Gastrocnemius medialis (tissue), 4 donors: ENCODE measurements at regions not wholly inside any gene's neighbourhood (a gene's known extent, or its start where the extent isn't known, plus 50 kb on each side); places are given as distances from the start of the nearest gene placed in this dataset.

Experiments used
- ATAC-seq, 2 donors: fragments of 150-250 bp; one replicate each; pipeline ENCODE4 v1.9.1; 2016
- DNase-seq, 2 donors: peaks; one replicate each; pipeline ENCODE4 v3.0.0-alpha.2; 2019
- H3K27ac ChIP-seq, 4 donors: fragments of 200-600 bp; sonication (generic); 1 replicate in 1 of 4; 2 replicates in 3 of 4; pipeline ENCODE4 v1.5.1; 2016 to 2018; ENCODE audit warnings: mild to moderate bottlenecking in 2 of 4, moderate library complexity in 1 of 4
- H3K27me3 ChIP-seq, 3 donors: fragments of 200-600 bp; sonication (generic) in 2 of 3; 1 replicate in 1 of 3; 2 replicates in 2 of 3; pipeline versions ENCODE4 v1.5.1 to v1.6.0; 2016 to 2019; ENCODE audit warnings: mild to moderate bottlenecking in 1 of 3, moderate library complexity in 1 of 3
- H3K36me3 ChIP-seq, 2 donors: fragments of 200-600 bp; sonication (generic) in 1 of 2; one replicate each; pipeline ENCODE4 v1.5.1; 2017 to 2018
- H3K4me1 ChIP-seq, 2 donors: fragments of 200-600 bp; sonication (generic) in 1 of 2; one replicate each; pipeline ENCODE4 v1.5.1; 2016 to 2017; ENCODE audit warnings: mild to moderate bottlenecking in 2 of 2
- H3K4me3 ChIP-seq, 4 donors: fragments of 200-600 bp; sonication (generic) in 3 of 4; 1 replicate in 1 of 4; 2 replicates in 3 of 4; pipeline ENCODE4 v1.5.1; 2016 to 2019; ENCODE audit warnings: mild to moderate bottlenecking in 2 of 4
- H3K9me3 ChIP-seq, 3 donors: fragments of 200-600 bp; sonication (generic) in 2 of 3; 1 replicate in 1 of 3; 2 replicates in 2 of 3; pipeline ENCODE4 v1.5.1; 2016 to 2019
- CTCF ChIP-seq, 5 experiments: fragments of 450-650 bp in 3 of 5; fragments of 200-600 bp in 2 of 5; sonication (generic) in 2 of 5; IDR thresholded peaks in 4 of 5; conservative IDR thresholded peaks in 1 of 5; 1 replicate in 4 of 5; 2 replicates in 1 of 5; pipeline ENCODE4 v1.5.1; 2016 to 2019; ENCODE audit warnings: antibody characterized with exemption in 5 of 5, mild to moderate bottlenecking in 3 of 5, moderate library complexity in 3 of 5
- POLR2A ChIP-seq, 2 donors: fragments of 450-650 bp; IDR thresholded peaks; one replicate each; pipeline ENCODE4 v1.6.1; 2017; ENCODE audit warnings: antibody characterized with exemption in 2 of 2, mild to moderate bottlenecking in 2 of 2, moderate library complexity in 2 of 2
- in situ Hi-C, 4 donors: fragments of 200-750 bp; cut with MboI; loops; one replicate each; pipeline versions ENCODE4 v1.15.0 to v1.8.0; 2017; ENCODE audit warnings: low sequenced_read_pairs in 4 of 4
- intact Hi-C: fragments of 100-400 bp; cut with DNase I; formaldehyde crosslinking; loops from one replicate; pipeline ENCODE4 v1.15.1; 2023; ENCODE audit warnings: low total_unique reads

GRCh38 chr3:94416768-94417167 is 353.9 kb downstream of the NSUN3 start:
- no peak for TF ChIP-seq CTCF (IDR thresholded peaks at IDR 0.05 in 4 of 5, conservative IDR thresholded peaks at IDR 0.05 in 1 of 5)
- TF ChIP-seq POLR2A (IDR thresholded peaks at IDR 0.05) = no peak
- ATAC-seq (no peak), DNase-seq (no peak)
- H3K36me3 ChIP-seq = no peaks in the 10 kb centered on the region
- no peaks in the 10 kb centered on the region for H3K27me3 ChIP-seq
- in situ Hi-C loops = no loop called here
- H3K4me1 ChIP-seq = no peaks in the 10 kb centered on the region
- H3K27ac ChIP-seq = no peak overlapping the region
- no peaks in the 10 kb centered on the region for H3K9me3 ChIP-seq
- intact Hi-C loops = no loop called here
- no peak overlapping the region for H3K4me3 ChIP-seq

- no peak overlapping the region for H3K27ac ChIP-seq
- ATAC-seq = no peak
- no peak for TF ChIP-seq CTCF (IDR thresholded peaks at IDR 0.05 in 4 of 5, conservative IDR thresholded peaks at IDR 0.05 in 1 of 5)
- no peak for TF ChIP-seq POLR2A (IDR thresholded peaks at IDR 0.05)
- in situ Hi-C loops = no loop called here
- DNase-seq = no peak
- no peak overlapping the region for H3K4me3 ChIP-seq
- H3K4me1 ChIP-seq = no peaks in the 10 kb centered on the region
- intact Hi-C loops = no loop called here
- H3K27me3 ChIP-seq = no peaks in the 10 kb centered on the region
- H3K36me3 ChIP-seq = no peaks in the 10 kb centered on the region
- no peaks in the 10 kb centered on the region for H3K9me3 ChIP-seq
Observed at GRCh38 chr3:94417963-94418455, 355.1 kb downstream of the NSUN3 start.

- no peak overlapping the region for H3K27ac ChIP-seq
- no peaks in the 10 kb centered on the region for H3K27me3 ChIP-seq
- DNase-seq (no peak), ATAC-seq (no peak)
- H3K4me3 ChIP-seq = no peak overlapping the region
- in situ Hi-C loops (no loop called here), intact Hi-C loops (no loop called here)
- H3K36me3 ChIP-seq = no peaks in the 10 kb centered on the region
- no peaks in the 10 kb centered on the region for H3K4me1 ChIP-seq
- TF ChIP-seq CTCF (IDR thresholded peaks at IDR 0.05 in 4 of 5, conservative IDR thresholded peaks at IDR 0.05 in 1 of 5) (no peak), POLR2A (IDR thresholded peaks at IDR 0.05) (no peak)
- H3K9me3 ChIP-seq = no peaks in the 10 kb centered on the region
Observed at GRCh38 chr3:94420931-94421330, 358.1 kb downstream of the NSUN3 start.

GRCh38 chr3:94423578-94423977 is 360.7 kb downstream of the NSUN3 start:
- H3K36me3 ChIP-seq = no peaks in the 10 kb centered on the region
- intact Hi-C loops (no loop called here), in situ Hi-C loops (no loop called here)
- no peaks in the 10 kb centered on the region for H3K9me3 ChIP-seq
- TF ChIP-seq POLR2A (IDR thresholded peaks at IDR 0.05) = no peak
- TF ChIP-seq CTCF (IDR thresholded peaks at IDR 0.05 in 4 of 5, conservative IDR thresholded peaks at IDR 0.05 in 1 of 5) = no peak
- no peaks in the 10 kb centered on the region for H3K27me3 ChIP-seq
- H3K4me3 ChIP-seq = no peak overlapping the region
- no peak overlapping the region for H3K27ac ChIP-seq
- no peak for ATAC-seq
- no peak for DNase-seq
- no peaks in the 10 kb centered on the region for H3K4me1 ChIP-seq

GRCh38 chr3:94429517-94429916 is 366.7 kb downstream of the NSUN3 start:
- in situ Hi-C loops = no loop called here
- intact Hi-C loops = no loop called here
- Histone ChIP-seq H3K27me3 (no peaks in the 10 kb centered on the region), H3K4me3 (no peak overlapping the region), H3K36me3 (no peaks in the 10 kb centered on the region), H3K27ac (no peak overlapping the region), H3K4me1 (no peaks in the 10 kb centered on the region), H3K9me3 (no peaks in the 10 kb centered on the region)
- ATAC-seq (no peak), DNase-seq (no peak)
- TF ChIP-seq CTCF (IDR thresholded peaks at IDR 0.05 in 4 of 5, conservative IDR thresholded peaks at IDR 0.05 in 1 of 5) (no peak), POLR2A (IDR thresholded peaks at IDR 0.05) (no peak)
